ENCODE measurements at regions not wholly inside any gene's neighbourhood (a gene's known extent, or its start where the extent isn't known, plus 50 kb on each side); places are given as distances from the start of the nearest gene placed in this dataset.

GRCh38 chr2:239776436-239777005 lies 248.6 kb downstream of the NDUFA10 start:
- no peak for DNase-seq

GRCh38 chr2:239775623-239776435 lies 249.3 kb downstream of the NDUFA10 start:
- DNase-seq, result no peak

DNA sequence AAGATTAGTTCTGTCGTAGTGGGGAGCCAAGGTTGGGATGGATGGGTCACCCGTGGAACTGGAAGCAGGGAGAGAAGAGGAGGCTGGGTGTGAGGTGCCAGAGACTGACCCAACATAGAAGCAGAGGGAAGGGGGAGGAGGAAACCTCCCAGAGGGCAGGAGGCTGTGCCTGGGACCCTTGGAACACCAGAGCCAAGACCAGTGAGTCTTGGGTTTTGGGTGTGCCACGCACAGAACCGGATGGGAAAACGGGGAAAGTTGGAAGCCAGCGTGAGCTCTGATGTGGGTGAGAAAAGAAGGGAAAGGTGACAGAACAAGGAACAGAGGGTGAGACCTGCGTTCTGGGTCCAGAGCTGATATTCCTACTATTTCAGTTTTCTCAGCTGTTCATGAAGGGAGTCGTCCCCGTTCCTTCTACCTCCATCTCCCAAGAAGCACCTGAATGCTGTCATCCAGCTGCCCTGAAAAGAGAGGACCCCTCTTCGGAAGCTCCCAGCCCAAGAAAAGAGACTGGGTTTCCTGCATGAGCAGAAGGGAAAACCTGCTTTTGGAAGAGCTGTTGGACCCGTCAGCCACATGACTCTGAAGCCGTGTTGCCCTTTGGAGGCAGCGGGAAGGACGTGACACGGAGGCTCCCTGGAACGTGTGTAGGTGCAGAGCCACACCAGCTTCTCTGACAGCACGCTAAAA lies 250.1 kb downstream of the NDUFA10 start:
- DNase-seq, result no peak

GRCh38 chr2:239774142-239774462 lies 251.0 kb downstream of the NDUFA10 start:
- no peak for DNase-seq

- no peak for DNase-seq
Observed at GRCh38 chr2:239773228-239774141, 251.7 kb downstream of the NDUFA10 start.

DNA sequence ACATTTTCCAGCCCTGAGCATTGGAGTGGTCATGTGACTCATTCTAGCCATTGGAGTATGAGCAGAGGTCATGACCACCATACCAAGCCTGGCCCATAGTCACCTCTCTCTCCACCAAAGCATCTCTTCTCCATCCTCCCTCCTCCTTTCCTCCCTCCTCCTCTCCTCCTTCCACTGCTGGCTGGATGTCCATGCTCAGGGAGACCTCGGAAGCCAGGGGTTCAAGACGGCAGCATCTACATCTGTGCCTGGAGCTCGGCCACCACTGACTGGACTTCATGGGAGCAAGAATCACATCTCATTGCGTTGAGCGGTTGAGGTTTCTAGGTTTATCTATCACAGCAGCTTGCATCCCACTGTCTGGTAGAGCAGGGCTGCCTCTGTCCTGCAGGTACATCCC lies 252.4 kb downstream of the NDUFA10 start:
- no peak for DNase-seq

DNA sequence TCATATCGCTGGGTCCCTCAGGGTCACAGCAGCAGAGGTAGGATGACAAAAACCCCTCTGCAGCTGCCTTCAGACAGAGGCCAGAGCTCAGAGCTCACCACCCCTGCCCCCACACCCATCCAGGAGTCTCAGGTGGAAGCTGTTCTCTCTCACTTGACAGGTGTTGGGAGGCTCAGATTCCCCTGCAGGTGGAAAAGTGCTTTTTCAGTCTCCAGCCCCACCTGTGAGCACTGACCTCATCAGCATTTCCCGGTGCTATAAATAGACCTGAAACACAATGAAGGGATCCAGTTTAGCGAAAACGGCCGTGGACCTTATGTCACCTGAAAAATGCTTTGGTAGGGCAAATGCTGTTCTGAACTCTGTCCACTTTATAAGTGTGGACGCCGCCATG lies 254.9 kb downstream of the NDUFA10 start:
- DNase-seq, result peak; percentile 9

DNA sequence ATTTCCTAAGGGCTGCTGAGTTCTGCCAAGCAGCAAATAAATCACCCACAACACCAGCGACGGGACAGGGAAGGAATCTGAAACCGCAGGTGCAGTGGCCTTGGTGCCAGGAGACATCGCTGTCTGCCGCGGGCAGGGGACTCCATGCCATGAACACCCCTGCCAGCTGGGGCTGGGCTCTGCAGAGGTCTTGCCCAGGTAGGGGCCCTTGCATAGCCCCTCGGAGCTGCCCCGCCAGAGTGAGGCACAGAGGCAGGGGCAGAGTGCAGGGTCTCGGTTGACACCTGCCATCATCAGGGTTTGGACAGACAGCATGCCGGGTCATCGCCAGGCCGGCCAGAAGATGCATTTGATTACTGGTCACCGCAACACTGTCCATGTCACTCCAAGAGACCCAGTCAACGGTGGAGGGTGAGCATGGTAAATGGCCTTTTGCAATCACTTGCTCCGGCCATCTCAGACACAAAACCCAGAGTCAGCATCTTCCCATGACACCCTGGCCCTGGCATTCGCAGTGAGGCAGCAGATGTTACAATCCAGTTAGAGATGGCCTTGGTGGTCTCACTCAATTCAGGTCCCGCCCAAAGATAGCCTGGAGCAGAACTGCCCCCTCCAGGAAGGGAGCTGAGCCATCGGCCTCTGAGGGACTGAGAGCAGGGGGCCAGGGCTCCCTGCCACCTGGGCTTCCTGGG lies 255.4 kb downstream of the NDUFA10 start:
- DNase-seq, result peak; percentile 13

DNA sequence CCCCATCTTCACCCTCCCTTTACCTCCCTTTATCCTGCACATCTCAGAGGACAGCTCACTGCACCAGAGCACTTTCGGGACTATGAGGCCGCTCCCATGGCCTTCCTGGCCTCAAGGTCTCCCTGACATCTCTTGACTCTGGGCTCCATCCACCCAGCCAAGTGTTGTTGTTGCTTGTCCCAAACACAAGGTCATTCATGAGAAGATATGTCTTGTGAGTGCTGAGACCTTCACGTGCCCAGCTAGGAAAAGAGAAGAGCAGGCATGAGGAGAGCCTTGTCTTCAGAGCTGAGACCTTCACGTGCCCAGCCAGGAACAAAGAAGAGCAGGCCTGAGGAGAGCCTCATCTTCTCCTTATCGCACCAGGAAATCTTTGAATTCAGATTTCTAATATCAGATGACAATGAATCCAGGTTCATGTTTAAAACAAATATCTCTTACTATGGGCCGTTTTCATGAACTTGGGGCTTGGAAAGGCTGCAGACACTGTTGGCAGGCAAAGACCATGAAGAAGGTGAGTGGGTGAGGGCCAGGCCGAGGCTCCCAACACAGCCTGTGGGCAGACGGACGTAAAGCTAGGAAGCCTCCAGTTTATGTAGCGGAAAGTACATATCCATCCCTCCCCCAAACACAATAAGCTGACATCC lies 256.1 kb downstream of the NDUFA10 start:
- peak; percentile 6 for DNase-seq

DNA sequence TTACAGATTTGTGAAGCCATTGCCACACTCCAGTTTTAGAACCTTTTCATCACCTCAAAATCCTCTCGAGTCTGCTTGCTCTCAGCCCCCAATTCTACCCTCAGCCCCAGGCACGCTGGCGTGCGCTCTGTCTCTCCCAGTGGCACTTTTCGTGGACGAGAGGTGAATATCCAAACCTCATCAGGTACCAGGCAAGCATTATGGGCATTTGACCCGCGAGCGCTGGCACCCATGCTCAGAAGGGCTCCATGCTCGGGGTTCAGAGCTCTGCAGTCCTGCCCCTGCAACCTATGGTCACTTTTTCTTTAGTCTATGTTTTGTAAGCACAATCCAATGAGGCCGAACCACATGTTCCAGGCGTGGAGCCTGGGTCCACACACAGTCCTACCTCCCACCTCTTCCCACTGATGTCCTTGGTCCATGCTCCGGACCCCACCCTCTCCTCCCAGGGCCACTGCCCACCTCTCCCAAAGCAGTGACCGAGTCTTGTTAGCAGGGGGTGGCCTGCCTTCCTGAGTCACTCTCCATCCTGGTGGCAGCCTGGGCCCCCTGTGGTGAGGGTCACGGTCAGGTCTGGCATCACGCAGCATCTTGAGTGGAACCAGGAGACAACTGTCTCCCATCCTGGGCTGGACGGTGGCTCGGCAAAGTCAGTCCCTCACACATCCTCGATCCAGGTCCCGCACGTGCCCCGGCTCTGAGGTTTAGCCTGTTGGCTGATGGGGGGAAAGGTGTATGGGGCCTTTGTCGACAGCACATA lies 256.9 kb downstream of the NDUFA10 start:
- DNase-seq, result peak; percentile 11

DNA sequence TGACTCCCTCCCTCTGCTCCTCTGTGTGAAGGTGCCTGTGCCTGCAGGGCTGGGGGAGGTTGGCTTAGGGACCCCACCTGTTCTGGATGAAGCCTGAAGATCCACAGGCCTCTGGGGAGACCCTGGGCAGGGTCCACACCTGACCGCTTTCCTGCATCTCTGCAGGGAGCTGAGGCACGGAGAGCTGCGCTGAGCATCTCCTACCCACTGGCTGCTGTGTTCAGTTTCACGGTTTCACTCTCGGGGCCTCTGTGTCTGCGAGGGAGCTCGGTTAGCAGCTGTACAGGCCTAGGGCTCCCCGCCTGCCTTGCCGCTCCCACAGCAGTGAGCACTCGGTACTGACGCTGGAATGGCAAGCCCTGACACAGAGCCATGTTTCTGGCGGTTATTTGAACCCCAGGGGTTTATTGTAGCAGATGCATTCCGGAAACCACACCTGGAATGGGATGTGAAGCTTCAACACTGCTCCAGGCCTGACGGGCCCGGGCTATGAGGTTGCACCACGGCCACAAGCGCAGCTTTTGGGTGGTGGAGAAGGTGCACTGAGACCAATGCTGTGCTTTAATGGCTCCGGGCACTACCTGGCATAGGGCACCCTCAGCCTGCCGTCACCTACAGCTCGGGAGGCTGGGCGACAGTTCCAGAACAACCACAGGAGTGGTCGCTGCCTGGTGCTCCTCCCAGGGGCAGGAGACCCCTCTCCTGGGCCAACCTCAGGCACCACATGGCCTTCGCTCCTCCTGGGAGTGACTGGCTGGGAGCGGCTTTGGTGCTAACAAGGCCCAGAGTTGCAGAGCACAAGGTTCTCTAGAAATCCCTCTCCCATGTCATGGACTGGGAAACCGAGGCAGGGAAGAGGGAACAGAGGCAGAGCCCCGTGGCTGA lies 257.9 kb downstream of the NDUFA10 start:
- no peak for DNase-seq

DNA sequence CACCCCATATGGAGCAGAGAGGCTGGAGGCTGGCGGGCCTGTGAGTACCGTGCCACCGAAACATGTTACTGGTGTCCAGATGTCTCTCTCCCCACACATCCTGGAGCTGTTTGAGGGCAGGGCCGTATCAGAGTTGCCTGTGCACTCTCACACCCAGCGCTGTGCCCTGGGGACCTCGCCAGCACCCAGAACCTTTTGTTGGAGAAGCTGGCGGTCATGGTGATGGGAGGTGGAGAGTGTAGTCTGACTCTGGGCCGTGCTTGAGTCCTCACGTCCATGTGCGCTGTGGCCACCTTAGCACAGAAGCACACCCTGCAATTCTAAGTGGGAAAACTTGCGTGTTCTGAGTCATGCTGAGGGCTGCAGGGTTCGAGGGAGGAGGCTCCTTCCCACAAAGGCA lies 259.2 kb downstream of the NDUFA10 start:
- DNase-seq, result no peak

GRCh38 chr2:239765076-239765845 lies 259.9 kb downstream of the NDUFA10 start:
- DNase-seq, result no peak

DNA sequence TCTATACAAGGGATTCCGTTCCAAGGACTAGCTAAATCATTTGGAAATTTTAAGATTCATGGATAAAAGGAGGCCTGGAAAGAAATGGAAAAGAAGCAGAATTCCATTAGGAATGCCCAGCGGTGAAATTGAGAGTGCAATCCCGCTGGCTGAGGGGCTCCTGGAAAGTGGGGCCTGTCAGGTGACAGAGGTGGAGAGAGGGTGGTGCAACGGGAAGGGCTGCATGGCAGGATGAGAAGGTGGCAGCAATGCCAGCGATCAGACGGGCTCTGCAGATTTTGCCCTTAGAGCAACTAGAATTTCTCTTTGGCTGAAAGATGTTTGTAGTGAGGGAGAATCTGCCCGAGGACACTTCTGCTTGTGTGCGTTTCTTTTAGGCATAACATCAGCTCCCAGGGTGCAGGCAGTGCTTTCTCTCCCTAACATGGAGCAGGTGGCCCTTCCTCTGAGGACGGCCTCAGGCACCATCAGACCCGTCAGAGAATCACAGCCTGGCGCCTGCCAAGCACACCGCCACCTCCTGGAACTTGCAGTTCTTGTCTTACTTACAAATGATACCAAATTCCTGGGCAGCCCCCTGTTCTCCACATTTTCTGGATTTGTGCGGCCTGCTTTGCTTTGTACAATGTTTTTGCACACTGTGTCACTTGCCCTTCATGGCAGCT lies 261.6 kb downstream of the NDUFA10 start:
- DNase-seq, result no peak

- no peak for DNase-seq
Observed at GRCh38 chr2:239762655-239763269, 262.4 kb downstream of the NDUFA10 start.

- no peak for DNase-seq
Observed at GRCh38 chr2:239762106-239762505, 263.0 kb downstream of the NDUFA10 start.

DNA sequence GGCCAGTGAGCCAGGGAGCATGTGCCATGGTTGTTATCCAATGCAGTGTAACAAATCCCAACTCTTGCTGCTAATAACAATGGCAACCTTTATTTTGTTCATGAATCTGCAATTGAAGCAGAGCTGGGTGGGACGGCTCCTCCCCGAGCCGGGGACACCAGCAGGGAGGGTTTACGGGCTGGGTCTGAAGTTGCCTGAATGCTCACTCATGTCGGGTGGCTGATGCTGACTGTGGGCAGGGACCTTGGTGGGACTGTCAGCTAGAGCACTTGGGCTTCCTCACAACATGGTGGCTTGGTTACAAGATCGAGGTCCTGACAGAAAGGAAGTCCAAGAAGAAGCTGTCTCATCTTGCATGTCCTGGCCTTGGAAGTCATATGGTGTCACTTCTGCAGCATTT lies 264.5 kb downstream of the NDUFA10 start:
- DNase-seq, result no peak

DNA sequence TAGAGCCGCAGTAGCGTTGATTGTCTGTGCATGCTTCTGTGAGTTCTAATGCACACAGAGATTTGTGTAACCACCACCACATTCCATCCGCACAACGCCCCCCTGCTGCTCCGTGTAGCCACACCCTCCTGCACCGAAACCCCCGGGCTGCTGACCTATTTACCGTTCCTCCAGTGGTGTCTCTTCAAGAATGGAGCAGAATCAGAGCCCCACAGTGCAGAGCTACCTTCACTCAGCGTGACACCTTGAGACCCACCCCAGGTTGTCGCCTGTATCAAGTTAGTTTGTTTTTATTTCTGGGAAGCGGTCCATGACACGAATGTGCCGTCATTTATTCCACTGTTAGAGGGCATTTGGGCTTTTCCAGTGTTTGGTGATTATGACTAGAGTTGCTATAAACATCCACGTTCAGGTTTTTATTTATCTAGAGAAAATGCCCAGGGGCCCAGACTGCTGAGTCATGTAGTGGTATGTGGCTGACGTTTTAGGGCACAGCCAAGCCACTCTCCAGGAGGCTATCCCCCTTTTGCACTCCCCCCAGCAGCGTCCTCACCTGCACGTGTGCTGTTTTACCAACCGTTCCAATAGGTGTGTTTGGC lies 266.8 kb downstream of the NDUFA10 start:
- no peak for DNase-seq

All from activated CD8-positive, alpha-beta memory T cell treated with anti-CD3 and anti-CD28 coated beads, Interleukin-2, amount 50 U/mL, for 4 hours (primary cell).